AG08395 (cell line): ENCODE measurements at regions not wholly inside any gene's neighbourhood (a gene's known extent, or its start where the extent isn't known, plus 50 kb on each side); places are given as distances from the start of the nearest gene placed in this dataset.

Experiments used
- DNase-seq: peaks from one replicate; pipeline ENCODE4 v3.0.0; 2012; ENCODE audit warnings: mixed read lengths, low spot score

GRCh38 chr7:76149847-76150691 lies 51.6 kb upstream of the SRRM3 start:
- DNase-seq = no peak
